SK-N-SH (cell line): ENCODE measurements at regions not wholly inside any gene's neighbourhood (a gene's known extent, or its start where the extent isn't known, plus 50 kb on each side); places are given as distances from the start of the nearest gene placed in this dataset.

ENCODE experiments used
- CTCF ChIA-PET: fragments of 300-600, 350-600 bp; formaldehyde crosslinking; extraction: SDS; loops from one replicate; lab custom pipeline; 2021; lab: Yijun Ruan, JAX
- POLR2A ChIA-PET: fragments of 350-600 bp; sonication (Branson Sonifier 250); formaldehyde crosslinking; extraction: SDS; loops from one replicate; lab custom pipeline; 2020; ENCODE audit warnings: antibody characterized with exemption, inconsistent platforms; lab: Yijun Ruan, JAX
- DNase-seq: peaks from one replicate; pipeline ENCODE4 v3.0.0; 2012
- H2AFZ ChIP-seq: fragments of 200-600 bp; sonication (generic); 2 replicates; pipeline ENCODE4 v1.8.1; 2016; ENCODE audit warnings: antibody characterized with exemption, mild to moderate bottlenecking, low read depth
- H3F3A ChIP-seq: fragments of 200-600 bp; sonication (generic); replicated peaks from 2 replicates; pipeline ENCODE3; 2016; ENCODE audit warnings: antibody characterized with exemption, mild to moderate bottlenecking; ENCODE audit not compliant: insufficient read depth
- H3K27ac ChIP-seq, 2 experiments: fragments of 200-500 bp in 1 of 2; fragments of 200-600 bp in 1 of 2; sonication (Bioruptor generic) in 1 of 2; sonication (generic), shearing (Covaris generic) in 1 of 2; 2 replicates each; pipeline versions ENCODE4 v1.5.1 to v1.6.1; 2014 to 2016; ENCODE audit warnings: low read depth in 2 of 2, inconsistent platforms in 1 of 2, low read length in 1 of 2, mild to moderate bottlenecking in 1 of 2, mixed read lengths in 1 of 2
- H3K27me3 ChIP-seq: fragments of 200-600 bp; sonication (generic), shearing (Covaris generic); 2 replicates; pipeline ENCODE4 v1.6.1; 2016; ENCODE audit warnings: mixed run types; ENCODE audit not compliant: insufficient read depth
- H3K36me3 ChIP-seq, 2 experiments: fragments of 200-500 bp in 1 of 2; fragments of 200-600 bp in 1 of 2; sonication (Bioruptor generic) in 1 of 2; sonication (generic) in 1 of 2; replicated peaks in 1 of 2; 2 replicates each; pipeline versions ENCODE3 to v1.5.1; 2014 to 2016; ENCODE audit warnings: low read length in 1 of 2, mild to moderate bottlenecking in 1 of 2; ENCODE audit not compliant: insufficient read depth in 2 of 2, control insufficient read depth in 1 of 2
- H3K4me1 ChIP-seq, 2 experiments: fragments of 200-500 bp in 1 of 2; fragments of 200-600 bp in 1 of 2; sonication (Bioruptor generic) in 1 of 2; sonication (generic), shearing (Covaris generic) in 1 of 2; 2 replicates each; pipeline versions ENCODE4 v1.5.1 to v1.6.1; 2014 to 2016; ENCODE audit warnings: low read depth in 1 of 2, low read length in 1 of 2, mixed run types in 1 of 2; ENCODE audit not compliant: insufficient read depth in 2 of 2, control insufficient read depth in 1 of 2
- H3K4me2 ChIP-seq: fragments of 200-600 bp; sonication (generic), shearing (Covaris generic); 2 replicates; pipeline ENCODE4 v1.6.1; 2017; ENCODE audit warnings: mixed run types
- H3K4me3 ChIP-seq, 2 experiments: fragments of 200-500 bp in 1 of 2; fragments of 200-600 bp in 1 of 2; sonication (Bioruptor generic) in 1 of 2; sonication (generic), shearing (Covaris generic) in 1 of 2; 2 replicates each; pipeline versions ENCODE4 v1.5.1 to v1.8.1; 2014 to 2016; ENCODE audit warnings: low read depth in 2 of 2, inconsistent platforms in 1 of 2, low read length in 1 of 2, mild to moderate bottlenecking in 1 of 2, mixed read lengths in 1 of 2, moderate library complexity in 1 of 2
- H3K79me2 ChIP-seq: fragments of 200-600 bp; sonication (generic); 2 replicates; pipeline ENCODE4 v1.8.1; 2017; ENCODE audit warnings: mild to moderate bottlenecking; ENCODE audit not compliant: insufficient read depth
- H3K9ac ChIP-seq: fragments of 200-600 bp; sonication (generic); 2 replicates; pipeline ENCODE4 v1.6.1; 2017; ENCODE audit warnings: mixed run types
- H3K9me2 ChIP-seq: fragments of 200-600 bp; sonication (generic); 2 replicates; pipeline ENCODE4 v1.6.1; 2017; ENCODE audit warnings: mixed run types
- H3K9me3 ChIP-seq: fragments of 200-600 bp; sonication (generic); 2 replicates; pipeline ENCODE4 v1.6.1; 2017; ENCODE audit warnings: mixed run types, mild to moderate bottlenecking, moderate library complexity
- H4K20me1 ChIP-seq: fragments of 200-600 bp; sonication (generic); 2 replicates; pipeline ENCODE4 v1.6.1; 2017; ENCODE audit warnings: mild to moderate bottlenecking, mixed run types; ENCODE audit not compliant: insufficient read depth
- ELF1 ChIP-seq: IDR thresholded peaks from 2 replicates; pipeline ENCODE4 v1.4.0; 2012
- FOSL2 ChIP-seq: IDR thresholded peaks from 2 replicates; pipeline ENCODE4 v1.4.0; 2012; ENCODE audit warnings: low read depth, mild to moderate bottlenecking, moderate library complexity, borderline replicate concordance
- FOXJ3 ChIP-seq: sonication (generic); formaldehyde crosslinking; IDR thresholded peaks from 2 replicates; pipeline ENCODE4 v1.5.1; 2020; ENCODE audit warnings: mild to moderate bottlenecking, missing genetic modification reagents
- FOXM1 ChIP-seq: IDR thresholded peaks from 2 replicates; pipeline ENCODE4 v1.4.0; 2012; ENCODE audit warnings: low read depth, mild to moderate bottlenecking
- GATA2 ChIP-seq: sonication (generic); formaldehyde crosslinking; IDR thresholded peaks from 2 replicates; pipeline ENCODE4 v1.5.0; 2020; ENCODE audit warnings: mild to moderate bottlenecking, missing genetic modification reagents
- JUND ChIP-seq: IDR thresholded peaks from 2 replicates; pipeline ENCODE4 v1.4.0; 2012
- MEF2A ChIP-seq: IDR thresholded peaks from 2 replicates; pipeline ENCODE4 v1.4.0; 2012; ENCODE audit warnings: low read depth, borderline replicate concordance
- NFIC ChIP-seq: IDR thresholded peaks from 2 replicates; pipeline ENCODE4 v1.4.0; 2012; ENCODE audit warnings: borderline replicate concordance
- RAD21 ChIP-seq: IDR thresholded peaks from 2 replicates; pipeline ENCODE4 v1.6.1; 2012; ENCODE audit warnings: mild to moderate bottlenecking, low read length
- RCOR1 ChIP-seq: fragments of 150-350 bp; IDR thresholded peaks from 2 replicates; pipeline ENCODE4 v1.6.1; 2017; ENCODE audit warnings: antibody characterized with exemption, low read length
- RFX5 ChIP-seq: IDR thresholded peaks from 2 replicates; pipeline ENCODE4 v1.6.1; 2012; ENCODE audit warnings: mild to moderate bottlenecking, improper control_type of control experiment, low read length
- RXRA ChIP-seq: IDR thresholded peaks from 2 replicates; pipeline ENCODE4 v1.4.0; 2012; ENCODE audit warnings: low read depth, mild to moderate bottlenecking, borderline replicate concordance
- SMC3 ChIP-seq: IDR thresholded peaks from 2 replicates; pipeline ENCODE4 v1.6.1; 2012; ENCODE audit warnings: low read depth, low read length, improper control_type of control experiment
- WGBS: methylation state at CpG from one replicate; pipeline ENCODE4 v1.1.6; 2017; ENCODE audit warnings: low lambda C conversion rate; 5-methylcytosine and 5-hydroxymethylcytosine counted together
- TF ChIP-seq, protein P1 (sequence below): IDR thresholded peaks from 2 replicates; pipeline ENCODE4 v1.4.0; 2012; ENCODE audit warnings: low read depth, borderline replicate concordance
- TF ChIP-seq, protein P2 (sequence below): IDR thresholded peaks from 2 replicates; pipeline ENCODE4 v1.6.1; 2012; ENCODE audit warnings: mild to moderate bottlenecking, low read depth, low read length, moderate library complexity
- TF ChIP-seq, protein P3 (sequence below): IDR thresholded peaks from 2 replicates; pipeline ENCODE4; 2012

DNA sequence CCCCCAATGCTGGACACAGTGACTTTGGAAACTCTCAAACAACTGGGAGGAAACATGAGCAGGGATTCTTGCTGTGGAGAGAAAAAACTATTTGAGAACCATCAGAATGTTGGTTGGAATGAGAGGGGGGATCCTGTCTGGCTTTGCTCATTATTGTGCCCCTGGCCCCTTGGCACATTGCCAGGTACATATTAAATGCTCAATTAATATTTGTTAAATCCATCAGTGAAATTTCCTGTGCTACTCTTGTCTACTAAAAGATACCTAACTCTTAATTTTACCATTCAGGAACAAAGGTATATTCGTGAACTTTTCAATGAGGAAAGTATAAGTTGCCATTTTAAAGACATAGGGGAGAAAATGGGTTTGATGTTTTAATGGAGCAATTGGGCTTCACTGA is 329.4 kb downstream of the OTUD1 start:
- no peaks in the 10 kb centered on the region for H3K4me1 ChIP-seq
- ChIA-PET POLR2A (no interaction called here), CTCF (no interaction called here)
- H4K20me1 ChIP-seq = no peaks in the 10 kb centered on the region
- H3K36me3 ChIP-seq = no peaks in the 10 kb centered on the region
- no peak overlapping the region for H3K9ac ChIP-seq
- no peak overlapping the region for H3K4me2 ChIP-seq
- no peaks in the 10 kb centered on the region for H3K9me2 ChIP-seq
- no peaks in the 10 kb centered on the region for H3K9me3 ChIP-seq
- H3K79me2 ChIP-seq = no peaks in the 10 kb centered on the region
- no peaks in the 10 kb centered on the region for H3K27me3 ChIP-seq
- H2AFZ ChIP-seq = no peak overlapping the region
- 12% methylated on average over 1 of the region's 1 CpG for WGBS
- DNase-seq = no peak
- H3K4me3 ChIP-seq = no peak overlapping the region
- H3F3A ChIP-seq = no peaks in the 10 kb centered on the region
- H3K27ac ChIP-seq = no peak overlapping the region
- TF ChIP-seq, protein P1, sequence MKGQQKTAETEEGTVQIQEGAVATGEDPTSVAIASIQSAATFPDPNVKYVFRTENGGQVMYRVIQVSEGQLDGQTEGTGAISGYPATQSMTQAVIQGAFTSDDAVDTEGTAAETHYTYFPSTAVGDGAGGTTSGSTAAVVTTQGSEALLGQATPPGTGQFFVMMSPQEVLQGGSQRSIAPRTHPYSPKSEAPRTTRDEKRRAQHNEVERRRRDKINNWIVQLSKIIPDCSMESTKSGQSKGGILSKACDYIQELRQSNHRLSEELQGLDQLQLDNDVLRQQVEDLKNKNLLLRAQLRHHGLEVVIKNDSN = no peak
- TF ChIP-seq RAD21 = no peak
- TF ChIP-seq JUND = no peak
- no peak for TF ChIP-seq FOXM1
- no peak for TF ChIP-seq GATA2
- TF ChIP-seq, protein P2, sequence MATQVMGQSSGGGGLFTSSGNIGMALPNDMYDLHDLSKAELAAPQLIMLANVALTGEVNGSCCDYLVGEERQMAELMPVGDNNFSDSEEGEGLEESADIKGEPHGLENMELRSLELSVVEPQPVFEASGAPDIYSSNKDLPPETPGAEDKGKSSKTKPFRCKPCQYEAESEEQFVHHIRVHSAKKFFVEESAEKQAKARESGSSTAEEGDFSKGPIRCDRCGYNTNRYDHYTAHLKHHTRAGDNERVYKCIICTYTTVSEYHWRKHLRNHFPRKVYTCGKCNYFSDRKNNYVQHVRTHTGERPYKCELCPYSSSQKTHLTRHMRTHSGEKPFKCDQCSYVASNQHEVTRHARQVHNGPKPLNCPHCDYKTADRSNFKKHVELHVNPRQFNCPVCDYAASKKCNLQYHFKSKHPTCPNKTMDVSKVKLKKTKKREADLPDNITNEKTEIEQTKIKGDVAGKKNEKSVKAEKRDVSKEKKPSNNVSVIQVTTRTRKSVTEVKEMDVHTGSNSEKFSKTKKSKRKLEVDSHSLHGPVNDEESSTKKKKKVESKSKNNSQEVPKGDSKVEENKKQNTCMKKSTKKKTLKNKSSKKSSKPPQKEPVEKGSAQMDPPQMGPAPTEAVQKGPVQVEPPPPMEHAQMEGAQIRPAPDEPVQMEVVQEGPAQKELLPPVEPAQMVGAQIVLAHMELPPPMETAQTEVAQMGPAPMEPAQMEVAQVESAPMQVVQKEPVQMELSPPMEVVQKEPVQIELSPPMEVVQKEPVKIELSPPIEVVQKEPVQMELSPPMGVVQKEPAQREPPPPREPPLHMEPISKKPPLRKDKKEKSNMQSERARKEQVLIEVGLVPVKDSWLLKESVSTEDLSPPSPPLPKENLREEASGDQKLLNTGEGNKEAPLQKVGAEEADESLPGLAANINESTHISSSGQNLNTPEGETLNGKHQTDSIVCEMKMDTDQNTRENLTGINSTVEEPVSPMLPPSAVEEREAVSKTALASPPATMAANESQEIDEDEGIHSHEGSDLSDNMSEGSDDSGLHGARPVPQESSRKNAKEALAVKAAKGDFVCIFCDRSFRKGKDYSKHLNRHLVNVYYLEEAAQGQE = no peak
- no peak for TF ChIP-seq FOSL2
- TF ChIP-seq RXRA = no peak
- TF ChIP-seq RCOR1 = no peak
- TF ChIP-seq, protein P3, sequence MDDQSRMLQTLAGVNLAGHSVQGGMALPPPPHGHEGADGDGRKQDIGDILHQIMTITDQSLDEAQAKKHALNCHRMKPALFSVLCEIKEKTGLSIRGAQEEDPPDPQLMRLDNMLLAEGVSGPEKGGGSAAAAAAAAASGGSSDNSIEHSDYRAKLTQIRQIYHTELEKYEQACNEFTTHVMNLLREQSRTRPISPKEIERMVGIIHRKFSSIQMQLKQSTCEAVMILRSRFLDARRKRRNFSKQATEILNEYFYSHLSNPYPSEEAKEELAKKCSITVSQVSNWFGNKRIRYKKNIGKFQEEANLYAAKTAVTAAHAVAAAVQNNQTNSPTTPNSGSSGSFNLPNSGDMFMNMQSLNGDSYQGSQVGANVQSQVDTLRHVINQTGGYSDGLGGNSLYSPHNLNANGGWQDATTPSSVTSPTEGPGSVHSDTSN = no peak
- no peak for TF ChIP-seq FOXJ3 (CRISPR knock-in tag)
- TF ChIP-seq RFX5 = no peak
- no peak for TF ChIP-seq NFIC
- TF ChIP-seq MEF2A = no peak
- TF ChIP-seq, all 33 proteins: peak for 0

DNA sequence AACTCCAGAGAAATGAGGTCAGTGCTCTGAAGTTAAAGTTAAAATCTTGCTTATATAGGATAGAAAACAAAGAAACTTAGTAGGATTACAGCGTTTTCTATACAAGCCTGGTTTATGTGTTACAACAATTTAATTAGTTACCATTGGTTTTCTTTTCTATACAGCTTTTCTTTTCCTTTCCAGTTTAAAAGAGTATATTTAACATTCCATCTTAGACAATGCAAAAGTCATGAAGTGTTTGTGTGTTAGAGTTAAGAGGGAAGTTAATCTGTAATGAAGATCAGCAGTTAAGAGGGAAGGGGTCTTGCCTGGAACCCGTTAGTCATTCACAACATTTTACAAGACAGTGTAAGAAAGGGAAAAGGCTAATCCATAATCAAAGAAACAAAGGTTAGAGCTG is 338.3 kb downstream of the OTUD1 start:
- Histone ChIP-seq H3K4me3 (no peak overlapping the region), H3F3A (no peaks in the 10 kb centered on the region), H3K4me1 (no peaks in the 10 kb centered on the region), H3K27ac (no peak overlapping the region), H3K27me3 (no peaks in the 10 kb centered on the region), H3K79me2 (no peaks in the 10 kb centered on the region), H2AFZ (no peak overlapping the region), H3K4me2 (no peak overlapping the region), H3K36me3 (no peaks in the 10 kb centered on the region)
- ChIA-PET POLR2A (no interaction called here), CTCF (no interaction called here)
- no peak for DNase-seq
- no peak for TF ChIP-seq ELF1
- TF ChIP-seq SMC3 = no peak
- TF ChIP-seq, protein P2 = no peak
- TF ChIP-seq, all 33 proteins: peak for 0
- Histone ChIP-seq H3K9me2 (no peaks in the 10 kb centered on the region), H4K20me1 (no peaks in the 10 kb centered on the region), H3K9me3 (no peaks in the 10 kb centered on the region), H3K9ac (no peak overlapping the region)
- 24% methylated on average over 2 of the region's 2 CpGs for WGBS
